ENCODE measurements at regions not wholly inside any gene's neighbourhood (a gene's known extent, or its start where the extent isn't known, plus 50 kb on each side); places are given as distances from the start of the nearest gene placed in this dataset.
"Not testable (repeated sequence)": the region's sequence is repeated elsewhere in the genome, so short reads cannot be mapped to it uniquely, and the experiment has no call there.

- Histone ChIP-seq H3K36me3 (ENCODE audit: insufficient read depth, low read length) (no peaks in the 10 kb centered on the region), H3K4me2 (ENCODE audit: low read length) (no peak overlapping the region), H3K27ac (ENCODE audit: low read depth, low read length) (no peak overlapping the region), H3K9ac (ENCODE audit: low read length) (no peak overlapping the region), H3K4me3 (ENCODE audit: insufficient read depth, low read depth, low read length) (no peak overlapping the region), H3K27me3 (ENCODE audit: insufficient read depth, low read length) (no peaks in the 10 kb centered on the region), H4K20me1 (ENCODE audit: insufficient read depth, low read length) (no peaks in the 10 kb centered on the region), H2AFZ (ENCODE audit: low read depth, low read length) (no peak overlapping the region), H3K79me2 (ENCODE audit: insufficient read depth, low read length) (no peaks in the 10 kb centered on the region), H3K4me1 (ENCODE audit: insufficient read depth, low read length) (no peaks in the 10 kb centered on the region), H3K9me3 (ENCODE audit: insufficient read depth, low read depth, low read length) (no peaks in the 10 kb centered on the region)
- Mint-ChIP-seq H3K4me1 (ENCODE audit: low read depth, unreplicated experiment) (peaks cover 4% of the 10 kb centered on the region), H3K27ac (ENCODE audit: unreplicated experiment) (no peak overlapping the region), H3K9me3 (ENCODE audit: unreplicated experiment) (peaks cover 1% of the 10 kb centered on the region), H3K36me3 (ENCODE audit: low read depth, unreplicated experiment) (no peaks in the 10 kb centered on the region), H3K27me3 (ENCODE audit: low read depth, unreplicated experiment) (no peaks in the 10 kb centered on the region), H3K4me3 (ENCODE audit: unreplicated experiment) (no peak overlapping the region)
- no peak for FAIRE-seq
- no peak for DNase-seq (ENCODE audit: low read depth)
- TF ChIP-seq EZH2 (IDR thresholded peaks at IDR 0.05; ENCODE audit: insufficient read depth, low read length), result no peak
Measured at GRCh38 chr13:68708336-68708908, 1399.2 kb upstream of the ATXN8OS start.

- H3K4me2 ChIP-seq (ENCODE audit: low read length); H3K36me3 ChIP-seq (ENCODE audit: insufficient read depth, low read length); H3K27ac Mint-ChIP-seq (ENCODE audit: unreplicated experiment); H3K4me1 Mint-ChIP-seq (ENCODE audit: low read depth, unreplicated experiment); H3K9me3 Mint-ChIP-seq (ENCODE audit: unreplicated experiment); H3K27me3 ChIP-seq (ENCODE audit: insufficient read depth, low read length); H3K4me1 ChIP-seq (ENCODE audit: insufficient read depth, low read length); H3K9ac ChIP-seq (ENCODE audit: low read length); H3K9me3 ChIP-seq (ENCODE audit: insufficient read depth, low read depth, low read length); FAIRE-seq; H3K4me3 ChIP-seq (ENCODE audit: insufficient read depth, low read depth, low read length); H3K27ac ChIP-seq (ENCODE audit: low read depth, low read length); H3K4me3 Mint-ChIP-seq (ENCODE audit: unreplicated experiment); H3K27me3 Mint-ChIP-seq (ENCODE audit: low read depth, unreplicated experiment); H3K36me3 Mint-ChIP-seq (ENCODE audit: low read depth, unreplicated experiment); H4K20me1 ChIP-seq (ENCODE audit: insufficient read depth, low read length); DNase-seq (ENCODE audit: low read depth); H2AFZ ChIP-seq (ENCODE audit: low read depth, low read length); H3K79me2 ChIP-seq (ENCODE audit: insufficient read depth, low read length): not testable (repeated sequence)
Measured at GRCh38 chr13:68706044-68706443, 1401.6 kb upstream of the ATXN8OS start.

- Histone ChIP-seq H3K9me3 (ENCODE audit: insufficient read depth, low read depth, low read length) (no peaks in the 10 kb centered on the region), H3K79me2 (ENCODE audit: insufficient read depth, low read length) (no peaks in the 10 kb centered on the region), H3K36me3 (ENCODE audit: insufficient read depth, low read length) (no peaks in the 10 kb centered on the region), H3K9ac (ENCODE audit: low read length) (no peak overlapping the region), H3K4me2 (ENCODE audit: low read length) (no peak overlapping the region), H4K20me1 (ENCODE audit: insufficient read depth, low read length) (no peaks in the 10 kb centered on the region), H3K27ac (ENCODE audit: low read depth, low read length) (no peak overlapping the region), H2AFZ (ENCODE audit: low read depth, low read length) (no peak overlapping the region), H3K4me1 (ENCODE audit: insufficient read depth, low read length) (no peaks in the 10 kb centered on the region), H3K4me3 (ENCODE audit: insufficient read depth, low read depth, low read length) (no peak overlapping the region), H3K27me3 (ENCODE audit: insufficient read depth, low read length) (no peaks in the 10 kb centered on the region)
- peak; percentile 59 for DNase-seq (ENCODE audit: low read depth)
- Mint-ChIP-seq H3K36me3 (ENCODE audit: low read depth, unreplicated experiment) (no peaks in the 10 kb centered on the region), H3K27ac (ENCODE audit: unreplicated experiment) (no peak overlapping the region), H3K27me3 (ENCODE audit: low read depth, unreplicated experiment) (no peaks in the 10 kb centered on the region), H3K4me3 (ENCODE audit: unreplicated experiment) (no peak overlapping the region), H3K4me1 (ENCODE audit: low read depth, unreplicated experiment) (peaks cover 7% of the 10 kb centered on the region), H3K9me3 (ENCODE audit: unreplicated experiment) (no peaks in the 10 kb centered on the region)
- FAIRE-seq, result no peak
- TF ChIP-seq EZH2 (IDR thresholded peaks at IDR 0.05; ENCODE audit: insufficient read depth, low read length) (no peak), CTCF (IDR thresholded peaks at IDR 0.05; ENCODE audit: insufficient read depth, low read depth, low read length) (no peak)
Measured at GRCh38 chr13:68697551-68697950, 1410.1 kb upstream of the ATXN8OS start.
